Kidney epithelial cell (primary cell): ENCODE measurements at regions not wholly inside any gene's neighbourhood (a gene's known extent, or its start where the extent isn't known, plus 50 kb on each side); places are given as distances from the start of the nearest gene placed in this dataset.

ENCODE experiments used
- DNase-seq: peaks from one replicate; pipeline ENCODE4 v3.0.0-alpha.2; 2010; ENCODE audit warnings: low read depth
- H3K27me3 ChIP-seq: 2 replicates; pipeline ENCODE4 v1.6.0; 2011; ENCODE audit warnings: low read length; ENCODE audit not compliant: control insufficient read depth, insufficient read depth
- H3K36me3 ChIP-seq: 2 replicates; pipeline ENCODE4 v1.5.1; 2011; ENCODE audit warnings: low read length; ENCODE audit not compliant: control insufficient read depth, insufficient read depth
- H3K4me3 ChIP-seq: 2 replicates; pipeline ENCODE4 v1.5.1; 2011; ENCODE audit warnings: low read depth, mild to moderate bottlenecking, control low read depth, low read length
- CTCF ChIP-seq: IDR thresholded peaks from 2 replicates; pipeline ENCODE4 v1.5.1; 2011; ENCODE audit warnings: mild to moderate bottlenecking, moderate library complexity, low read length, control low read depth, inconsistent platforms; ENCODE audit not compliant: insufficient read depth, poor library complexity, severe bottlenecking

GRCh38 chr5:124263680-124264491 lies 482.6 kb downstream of the ZNF608 start:
- DNase-seq = no peak

DNA sequence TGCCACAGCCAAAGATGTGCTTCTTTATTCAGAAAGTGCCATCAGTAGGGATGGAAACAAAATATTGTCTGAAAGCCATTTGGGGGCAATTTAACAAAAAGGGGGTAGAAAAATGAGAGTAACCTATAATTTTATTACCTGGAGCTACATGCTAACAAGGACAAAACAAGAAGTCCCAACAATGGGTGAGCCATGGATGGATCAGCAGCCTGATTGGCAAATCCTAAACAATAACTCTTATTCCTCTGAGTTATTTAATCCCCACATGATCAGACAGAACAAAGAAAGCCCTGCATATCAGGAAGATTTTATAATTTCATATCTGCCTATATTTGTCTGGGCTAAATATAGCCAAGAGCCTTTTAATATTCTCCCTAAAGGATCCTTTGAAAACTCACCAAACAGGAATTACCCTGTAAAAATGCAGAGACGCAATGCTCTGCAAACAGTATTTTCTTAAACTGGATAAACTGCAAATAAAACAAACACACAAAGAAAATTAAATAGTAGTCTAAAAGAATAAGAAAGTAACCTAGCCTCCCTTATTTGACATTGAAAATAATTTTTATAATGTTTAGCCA lies 483.4 kb downstream of the ZNF608 start:
- Histone ChIP-seq H3K4me3 (no peak overlapping the region), H3K27me3 (no peaks in the 10 kb centered on the region), H3K36me3 (no peaks in the 10 kb centered on the region)
- DNase-seq = no peak
- TF ChIP-seq CTCF = no peak

More at GRCh38 chr5:124263680-124264491, 482.6 kb downstream of the ZNF608 start:
- H3K27me3 ChIP-seq = no peaks in the 10 kb centered on the region
- H3K36me3 ChIP-seq = no peaks in the 10 kb centered on the region
- H3K4me3 ChIP-seq = no peak overlapping the region
- TF ChIP-seq CTCF = no peak

DNA sequence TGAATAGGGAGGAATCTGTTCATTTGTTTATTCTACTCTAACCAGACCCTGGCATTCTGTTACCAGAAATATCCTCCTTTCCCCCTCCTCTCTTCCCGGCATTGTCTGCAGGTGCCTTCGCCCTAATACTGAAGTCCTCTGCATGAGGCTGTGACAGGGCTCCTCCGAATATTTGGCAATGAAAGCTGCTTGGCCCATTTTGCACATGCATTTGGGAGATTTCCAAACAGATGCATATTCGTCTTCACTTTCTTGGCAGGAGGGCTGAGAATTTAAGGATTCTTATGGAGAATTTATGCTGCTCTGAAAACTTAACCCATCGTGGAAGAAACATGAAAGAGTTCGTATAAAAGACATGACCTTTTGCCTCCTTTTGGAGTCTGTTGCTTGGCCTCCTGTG lies 484.0 kb downstream of the ZNF608 start:
- H3K4me3 ChIP-seq = no peak overlapping the region
- no peaks in the 10 kb centered on the region for H3K36me3 ChIP-seq
- DNase-seq = no peak
- H3K27me3 ChIP-seq = no peaks in the 10 kb centered on the region
- TF ChIP-seq CTCF = no peak

DNA sequence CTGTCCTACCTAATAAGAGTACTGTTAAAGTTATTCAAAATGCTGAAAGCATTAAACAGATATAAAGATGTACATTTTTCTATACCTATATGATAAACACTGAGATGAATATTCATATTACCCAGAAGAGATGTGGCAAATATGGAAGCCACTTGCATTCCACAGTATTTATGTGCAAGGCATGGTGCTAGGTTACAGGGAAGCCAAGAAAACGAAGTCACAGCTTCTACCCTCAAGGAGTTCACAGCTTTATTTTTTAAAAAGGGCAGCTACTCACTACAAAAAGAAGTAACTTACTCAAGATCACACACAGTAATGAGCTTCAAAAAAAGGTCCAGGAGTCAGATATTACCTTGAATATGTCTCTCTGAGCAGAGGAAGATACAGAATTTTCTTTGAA lies 484.6 kb downstream of the ZNF608 start:
- Histone ChIP-seq H3K4me3 (no peak overlapping the region), H3K27me3 (no peaks in the 10 kb centered on the region), H3K36me3 (no peaks in the 10 kb centered on the region)
- DNase-seq = no peak
- TF ChIP-seq CTCF = no peak

GRCh38 chr5:124260921-124261515 lies 485.4 kb downstream of the ZNF608 start:
- H3K36me3 ChIP-seq = no peaks in the 10 kb centered on the region
- no peaks in the 10 kb centered on the region for H3K27me3 ChIP-seq
- no peak for DNase-seq
- no peak overlapping the region for H3K4me3 ChIP-seq
- TF ChIP-seq CTCF = no peak

GRCh38 chr5:124259017-124259416 lies 487.4 kb downstream of the ZNF608 start:
- Histone ChIP-seq H3K36me3 (no peaks in the 10 kb centered on the region), H3K4me3 (no peak overlapping the region), H3K27me3 (no peaks in the 10 kb centered on the region)
- no peak for DNase-seq
- no peak for TF ChIP-seq CTCF
